Stimulated activated CD4-positive, alpha-beta T cell treated with anti-CD3 and anti-CD28 coated beads, TNF-alpha, amount 100 ng/mL, for 24 hours (primary cell): ENCODE measurements at regions not wholly inside any gene's neighbourhood (a gene's known extent, or its start where the extent isn't known, plus 50 kb on each side); places are given as distances from the start of the nearest gene placed in this dataset.

ENCODE experiments used
- DNase-seq, 3 experiments: peaks; one replicate each; pipeline ENCODE4 v3.0.0-alpha.2; 2020; ENCODE audit warnings: low read depth in 3 of 3

- DNase-seq, result no peak
These were observed 174.6 kb downstream of the SHOX start for GRCh38 chrX:805103-805670.

DNA sequence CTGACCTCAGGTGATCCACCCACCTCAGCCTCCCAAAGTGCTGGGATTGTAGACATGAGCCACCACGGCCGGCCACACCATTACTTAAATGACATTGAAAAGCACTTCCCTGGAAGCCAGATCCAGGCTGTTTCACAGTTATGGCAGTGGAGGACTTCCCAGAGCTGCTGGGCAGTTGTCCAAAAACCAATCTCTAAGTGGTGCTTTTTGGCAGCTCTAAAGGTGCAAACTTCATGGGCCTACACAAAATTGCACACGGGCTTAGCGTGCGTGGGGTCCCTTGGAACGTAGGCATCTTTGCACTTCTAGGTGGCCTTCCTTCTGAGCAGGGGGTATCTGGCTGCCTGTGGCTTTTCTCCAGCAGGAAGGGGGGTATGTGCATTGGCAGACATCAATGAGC lies 172.3 kb downstream of the SHOX start:
- DNase-seq, result no peak

DNA sequence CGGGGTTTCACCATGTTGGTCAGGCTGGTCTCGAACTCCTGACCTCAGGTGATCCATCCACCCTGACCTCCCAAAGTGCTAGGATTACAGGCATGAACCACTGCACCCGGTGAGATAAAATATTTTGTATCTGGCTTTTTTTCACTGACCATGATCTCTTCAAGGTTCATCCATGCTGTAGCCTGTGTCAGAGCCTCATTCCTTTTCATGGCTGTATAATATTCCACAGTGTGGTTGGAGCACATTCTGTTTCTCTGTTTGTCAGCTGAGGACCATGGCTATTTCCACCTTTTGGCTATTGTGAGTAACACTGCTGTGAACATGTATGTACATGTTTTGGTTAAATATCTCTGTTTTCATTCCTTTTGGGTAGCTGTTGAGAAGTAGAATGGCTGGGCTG lies 169.2 kb downstream of the SHOX start:
- DNase-seq, result no peak

GRCh38 chrX:794311-794710 lies 163.7 kb downstream of the SHOX start:
- DNase-seq, result no peak

DNA sequence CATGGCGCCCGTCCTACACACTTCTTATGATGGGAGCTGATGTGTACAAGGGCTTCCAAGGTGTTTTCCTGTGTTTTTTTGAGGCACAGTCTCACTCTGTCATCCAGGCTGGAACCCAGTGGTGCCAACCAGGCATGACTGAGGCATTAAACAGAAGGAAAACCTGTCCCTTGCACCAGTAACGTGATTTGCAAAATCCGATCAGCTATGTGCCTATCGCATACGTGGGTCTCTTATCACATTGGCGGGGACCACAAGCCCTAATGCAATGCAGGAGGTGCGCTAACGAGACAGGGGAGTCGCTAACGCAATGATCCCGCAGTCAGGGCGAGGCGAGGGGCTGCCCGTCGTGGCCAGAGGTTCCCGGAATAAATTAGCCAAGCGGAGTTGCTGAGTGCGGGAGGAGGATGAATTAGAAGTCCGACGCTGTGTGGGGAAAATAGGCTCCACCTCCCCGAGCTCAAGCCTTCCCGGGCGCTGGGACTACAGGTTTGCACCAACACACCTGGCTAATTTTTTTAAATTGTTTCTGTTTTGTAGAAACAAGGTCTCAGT lies 162.7 kb downstream of the SHOX start:
- no peak for DNase-seq

- DNase-seq, result no peak
These were observed 161.0 kb downstream of the SHOX start for GRCh38 chrX:791479-792034.

- no peak for DNase-seq
These were observed 160.3 kb downstream of the SHOX start for GRCh38 chrX:790783-791360.

GRCh38 chrX:790041-790506 lies 159.5 kb downstream of the SHOX start:
- DNase-seq, result no peak

- no peak for DNase-seq
These were observed 158.5 kb downstream of the SHOX start for GRCh38 chrX:789096-789495.

GRCh38 chrX:786441-786881 lies 155.9 kb downstream of the SHOX start:
- DNase-seq, result no peak

GRCh38 chrX:784829-785228 lies 154.2 kb downstream of the SHOX start:
- DNase-seq, result no peak

DNA sequence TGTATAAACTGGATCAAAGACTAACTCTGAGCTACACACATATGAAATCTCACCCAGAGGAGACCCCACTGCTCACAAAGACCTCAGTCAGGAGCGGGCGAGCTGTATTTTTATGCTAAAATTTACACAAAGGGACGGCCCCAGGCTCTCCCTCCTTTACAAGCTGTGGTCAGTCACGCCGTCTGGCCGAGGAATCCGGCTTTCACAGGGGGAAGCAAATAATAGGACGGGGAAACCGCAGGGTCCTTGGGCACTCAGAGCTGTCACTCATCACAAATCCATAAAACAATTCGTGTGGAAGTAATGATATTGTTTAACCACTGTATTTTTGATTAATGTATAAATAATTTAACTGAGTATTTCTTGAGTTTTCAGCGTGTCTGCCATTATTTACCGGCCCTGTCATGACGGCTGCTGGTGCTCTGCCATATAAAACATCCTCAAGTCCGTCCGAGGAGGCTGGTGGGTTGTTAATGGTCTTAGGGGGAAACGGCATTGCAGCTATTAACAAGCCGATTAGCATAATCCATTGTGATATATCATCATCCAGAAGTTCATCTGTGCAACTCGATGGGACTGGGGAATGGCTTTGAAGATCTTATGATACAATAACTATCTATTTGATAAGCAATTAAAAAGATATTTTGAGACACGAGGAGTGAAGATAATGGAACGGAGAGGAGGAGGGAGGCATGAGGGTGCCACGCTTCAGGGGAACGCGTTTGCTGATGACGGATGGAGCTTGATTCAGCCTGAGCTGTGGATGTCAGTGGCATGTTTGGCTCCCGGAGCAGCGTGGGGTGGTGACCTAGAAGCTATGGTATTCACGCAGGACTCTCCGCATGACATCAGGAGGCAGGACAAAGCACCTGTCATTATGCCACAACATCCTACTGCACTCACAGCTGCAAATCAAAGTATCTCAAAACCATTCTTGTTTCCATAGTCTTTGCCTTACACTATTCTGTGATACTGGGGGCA lies 150.9 kb downstream of the SHOX start:
- DNase-seq, result no peak

GRCh38 chrX:776529-777230 lies 146.1 kb downstream of the SHOX start:
- no peak for DNase-seq

- no peak for DNase-seq
These were observed 145.5 kb downstream of the SHOX start for GRCh38 chrX:776061-776460.

- no peak for DNase-seq
These were observed 143.9 kb downstream of the SHOX start for GRCh38 chrX:774536-774935.

DNA sequence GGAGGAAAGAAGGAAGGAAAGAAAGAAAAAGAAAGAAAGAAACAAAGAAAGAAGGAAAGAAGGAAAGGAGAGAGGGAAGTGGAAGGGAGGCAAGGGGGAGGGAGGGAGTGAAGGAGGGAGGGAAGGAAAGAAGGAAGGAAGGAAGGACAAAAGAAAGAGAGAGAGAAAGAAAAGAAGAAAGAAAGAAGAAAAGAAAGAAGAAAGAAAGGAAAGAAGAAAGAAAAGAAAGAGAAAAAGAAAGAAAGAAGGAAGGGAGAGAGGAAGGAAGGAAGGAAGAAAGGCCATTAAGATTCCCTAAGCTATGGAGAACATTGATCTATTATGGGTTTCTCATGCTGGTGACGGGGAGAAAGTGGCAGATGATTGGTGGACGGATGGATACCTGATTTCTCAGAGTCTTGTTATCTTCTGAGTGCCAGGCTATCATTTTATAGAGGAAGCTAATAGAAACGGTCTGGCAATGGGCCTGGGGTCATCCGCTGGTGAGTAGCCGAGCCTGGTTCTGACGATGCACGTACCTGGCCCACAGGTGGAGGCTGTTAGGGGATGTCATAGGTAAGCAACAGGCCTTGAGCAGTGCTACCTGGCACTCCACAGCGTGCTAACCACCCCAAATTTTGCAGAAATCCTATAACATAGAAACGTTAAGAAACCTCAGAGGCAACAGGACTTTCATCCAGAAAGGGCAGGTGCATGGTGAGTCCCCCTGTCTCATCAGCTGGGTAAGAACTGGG lies 142.9 kb downstream of the SHOX start:
- no peak for DNase-seq

DNA sequence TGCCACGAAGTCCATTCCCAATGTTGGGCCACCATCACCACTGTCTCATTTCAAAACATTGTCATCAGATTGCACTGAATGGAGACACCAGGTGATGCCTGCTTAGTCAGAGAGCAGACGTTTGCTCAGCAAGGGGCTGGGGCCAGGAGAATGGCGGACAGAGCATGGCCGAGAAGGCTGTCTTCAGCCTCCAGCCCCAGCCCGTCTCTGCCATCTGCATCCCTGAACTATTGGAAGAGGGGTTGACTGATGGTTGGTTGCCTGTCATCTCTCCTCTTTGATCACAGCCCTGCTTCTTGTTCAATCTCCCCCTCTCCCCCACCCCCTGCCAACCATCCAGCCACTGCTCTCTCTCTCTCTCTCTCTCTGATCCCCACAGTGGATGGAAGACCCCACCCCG lies 140.9 kb downstream of the SHOX start:
- DNase-seq, result no peak

GRCh38 chrX:769796-770195 lies 139.2 kb downstream of the SHOX start:
- DNase-seq, result no peak

DNA sequence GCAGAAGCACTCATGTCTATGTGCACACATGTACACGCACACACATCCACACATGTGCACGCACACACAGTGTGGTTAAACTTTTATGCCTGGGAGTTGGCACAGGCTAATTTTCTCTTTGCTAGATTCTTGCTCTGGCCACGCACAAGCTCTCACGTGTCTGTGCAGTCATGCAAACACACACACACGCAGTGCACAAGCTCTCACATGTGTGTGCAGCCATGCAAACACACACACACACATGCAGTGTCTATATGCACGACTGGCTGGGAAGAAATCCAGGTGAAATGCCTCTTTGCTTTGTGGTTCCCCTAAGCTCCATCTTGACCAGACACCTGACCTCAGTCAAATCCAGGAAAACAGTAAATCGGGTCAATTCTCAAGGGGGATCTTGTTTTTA lies 138.0 kb downstream of the SHOX start:
- DNase-seq, result no peak

GRCh38 chrX:758917-759316 lies 128.3 kb downstream of the SHOX start:
- no peak for DNase-seq

GRCh38 chrX:750812-751211 lies 120.2 kb downstream of the SHOX start:
- DNase-seq, result no peak
